H1 (cell line): ENCODE measurements at regions not wholly inside any gene's neighbourhood (a gene's known extent, or its start where the extent isn't known, plus 50 kb on each side); places are given as distances from the start of the nearest gene placed in this dataset.

Experiments
- CTCF ChIA-PET: fragments of 300-600 bp; sonication (Branson Sonifier 250); formaldehyde crosslinking; loops from one replicate; lab custom pipeline; 2021; ENCODE audit not compliant: partially characterized antibody; lab: Charles Lee
- POLR2A ChIA-PET: fragments of 300-600 bp; sonication (Branson Sonifier 250); formaldehyde crosslinking; loops from one replicate; lab custom pipeline; 2021; ENCODE audit warnings: inconsistent platforms; ENCODE audit not compliant: partially characterized antibody; lab: Charles Lee
- DNase-seq, 2 experiments: peaks; one replicate each; pipeline versions ENCODE4 v3.0.0 to v3.0.0-alpha.2; 2010 to 2022; ENCODE audit warnings: low spot score in 2 of 2, low read depth in 1 of 2, mixed read lengths in 1 of 2
- FAIRE-seq: peaks from 2 replicates; lab custom pipeline; 2011; peaks lifted over from hg19 to GRCh38; lab: Jason Lieb, UNC
- H2AFZ ChIP-seq: 2 replicates; pipeline ENCODE4 v1.8.1; 2012; ENCODE audit warnings: low read length, inconsistent platforms
- H2AK5ac ChIP-seq: 2 replicates; pipeline ENCODE4 v1.6.1; 2013; ENCODE audit warnings: low read depth, low read length
- H2BK120ac ChIP-seq: replicated peaks from 2 replicates; pipeline ENCODE3; 2013; ENCODE audit warnings: low read depth, low read length, inconsistent platforms
- H2BK12ac ChIP-seq: 2 replicates; pipeline ENCODE4 v1.6.1; 2013; ENCODE audit warnings: low read depth, low read length
- H2BK15ac ChIP-seq: 2 replicates; pipeline ENCODE4 v1.6.1; 2013; ENCODE audit warnings: low read length
- H2BK20ac ChIP-seq: 2 replicates; pipeline ENCODE4 v1.6.1; 2013; ENCODE audit warnings: low read length
- H2BK5ac ChIP-seq: 2 replicates; pipeline ENCODE4 v1.6.1; 2013; ENCODE audit warnings: low read depth, low read length
- H3K14ac ChIP-seq: 2 replicates; pipeline ENCODE4 v1.6.1; 2013; ENCODE audit warnings: inconsistent platforms; ENCODE audit not compliant: insufficient read length
- H3K18ac ChIP-seq: 2 replicates; pipeline ENCODE4 v1.6.1; 2013; ENCODE audit warnings: low read length; ENCODE audit errors: extremely low read depth
- H3K23ac ChIP-seq: 2 replicates; pipeline ENCODE4 v1.6.1; 2013; ENCODE audit warnings: inconsistent platforms; ENCODE audit not compliant: insufficient read length
- H3K23me2 ChIP-seq: 2 replicates; pipeline ENCODE4 v1.6.1; 2013; ENCODE audit warnings: low read depth, low read length
- H3K27ac ChIP-seq: 2 replicates; pipeline ENCODE4 v1.6.1; 2011; ENCODE audit warnings: low read depth, low read length, inconsistent platforms
- H3K27me3 ChIP-seq, 4 experiments: replicated peaks in 1 of 4; 1 replicate in 1 of 4; 2 replicates in 3 of 4; pipeline versions ENCODE4 v1.6.1 to v1.8.1; 2011 to 2013; ENCODE audit warnings: low read length in 3 of 4, mild to moderate bottlenecking in 3 of 4, inconsistent platforms in 2 of 4, mixed read lengths in 2 of 4, moderate library complexity in 1 of 4; ENCODE audit not compliant: control insufficient read depth in 3 of 4, insufficient read depth in 3 of 4; ENCODE audit errors: extremely low read depth in 1 of 4
- H3K36me3 ChIP-seq, 4 experiments: 2 replicates each; pipeline versions ENCODE4 v1.6.1 to v1.8.1; 2011 to 2013; ENCODE audit warnings: mild to moderate bottlenecking in 4 of 4, low read length in 3 of 4, moderate library complexity in 2 of 4, control low read depth in 1 of 4, inconsistent platforms in 1 of 4; ENCODE audit not compliant: insufficient read depth in 4 of 4, control insufficient read depth in 2 of 4
- H3K4ac ChIP-seq: replicated peaks from 2 replicates; pipeline ENCODE3; 2013; ENCODE audit warnings: low read length, low read depth, mixed read lengths, inconsistent platforms; ENCODE audit not compliant: insufficient read length
- H3K4me1 ChIP-seq, 4 experiments: replicated peaks in 1 of 4; 1 replicate in 1 of 4; 2 replicates in 3 of 4; pipeline versions ENCODE4 v1.6.1 to v1.8.1; 2011 to 2013; ENCODE audit warnings: low read length in 3 of 4, inconsistent platforms in 2 of 4, mixed read lengths in 1 of 4; ENCODE audit not compliant: insufficient read depth in 4 of 4, control insufficient read depth in 3 of 4
- H3K4me2 ChIP-seq, 2 experiments: 2 replicates each; pipeline versions ENCODE4 v1.6.1 to v1.8.1; 2011 to 2013; ENCODE audit warnings: low read depth in 2 of 2, low read length in 2 of 2, control low read depth in 1 of 2, inconsistent platforms in 1 of 2, mild to moderate bottlenecking in 1 of 2; ENCODE audit not compliant: insufficient read depth in 1 of 2
- H3K4me3 ChIP-seq, 4 experiments: fragments of 200-600, 300-600 bp in 1 of 4; sonication (generic), shearing (Covaris generic), sonication (Bioruptor Twin) in 1 of 4; 2 replicates each; pipeline versions ENCODE4 v1.5.1 to v1.8.1; 2011 to 2016; ENCODE audit warnings: low read length in 4 of 4, low read depth in 3 of 4, control low read depth in 2 of 4, inconsistent platforms in 2 of 4, mild to moderate bottlenecking in 2 of 4, mixed read lengths in 1 of 4, moderate library complexity in 1 of 4; ENCODE audit not compliant: insufficient read depth in 2 of 4; ENCODE audit errors: extremely low read depth in 1 of 4
- H3K56ac ChIP-seq: replicated peaks from 2 replicates; pipeline ENCODE3; 2013; ENCODE audit warnings: low read depth, mild to moderate bottlenecking, mixed read lengths, low read length, inconsistent platforms; ENCODE audit not compliant: insufficient read length
- H3K79me1 ChIP-seq: 2 replicates; pipeline ENCODE4 v1.6.1; 2013; ENCODE audit warnings: low read depth, low read length, control low read depth
- H3K79me2 ChIP-seq, 2 experiments: 2 replicates each; pipeline versions ENCODE4 v1.6.1 to v1.8.1; 2012 to 2013; ENCODE audit warnings: low read length in 2 of 2, mild to moderate bottlenecking in 2 of 2, inconsistent platforms in 1 of 2; ENCODE audit not compliant: insufficient read depth in 2 of 2, control insufficient read depth in 1 of 2
- H3K9ac ChIP-seq, 4 experiments: replicated peaks in 1 of 4; 1 replicate in 1 of 4; 2 replicates in 3 of 4; pipeline versions ENCODE4 v1.6.1 to v1.8.1; 2011 to 2013; ENCODE audit warnings: low read depth in 3 of 4, low read length in 3 of 4, control low read depth in 2 of 4, mild to moderate bottlenecking in 2 of 4, moderate library complexity in 2 of 4, inconsistent platforms in 1 of 4; ENCODE audit errors: extremely low read depth in 1 of 4
- H3K9me3 ChIP-seq, 2 experiments: 2 replicates each; pipeline versions ENCODE4 v1.6.1 to v1.8.1; 2012 to 2013; ENCODE audit warnings: mild to moderate bottlenecking in 2 of 2, moderate library complexity in 2 of 2, control low read depth in 1 of 2, inconsistent platforms in 1 of 2, low read depth in 1 of 2, low read length in 1 of 2, mixed read lengths in 1 of 2; ENCODE audit not compliant: insufficient read depth in 2 of 2
- H4K20me1 ChIP-seq, 2 experiments: replicated peaks in 1 of 2; 2 replicates each; pipeline versions ENCODE3 to v1.8.1; 2011 to 2013; ENCODE audit warnings: inconsistent platforms in 2 of 2, low read length in 2 of 2, mild to moderate bottlenecking in 1 of 2; ENCODE audit not compliant: insufficient read depth in 2 of 2, control insufficient read depth in 1 of 2
- H4K5ac ChIP-seq: 2 replicates; pipeline ENCODE4 v1.6.1; 2013; ENCODE audit warnings: low read length, low read depth, mixed read lengths, inconsistent platforms; ENCODE audit not compliant: insufficient read length
- H4K8ac ChIP-seq: 2 replicates; pipeline ENCODE4 v1.8.0; 2013; ENCODE audit warnings: mild to moderate bottlenecking, moderate library complexity, low read length, inconsistent platforms; ENCODE audit not compliant: insufficient read depth; ENCODE audit errors: extremely low read depth
- H4K91ac ChIP-seq: replicated peaks from 2 replicates; pipeline ENCODE3; 2013; ENCODE audit warnings: low read length, mixed read lengths, inconsistent platforms; ENCODE audit not compliant: insufficient read length
- BCL11A ChIP-seq, 2 experiments: IDR thresholded peaks; one replicate each; pipeline ENCODE4 v1.6.1; 2011; ENCODE audit warnings: low read depth in 2 of 2, low read length in 2 of 2, mild to moderate bottlenecking in 2 of 2
- CREB1 ChIP-seq: IDR thresholded peaks from 2 replicates; pipeline ENCODE4 v1.6.1; 2012; ENCODE audit warnings: inconsistent platforms
- CTBP2 ChIP-seq: IDR thresholded peaks from 2 replicates; pipeline ENCODE4 v1.7.0; 2011; ENCODE audit warnings: borderline replicate concordance, mild to moderate bottlenecking, moderate library complexity, mixed read lengths, low read length; ENCODE audit not compliant: insufficient read depth, insufficient read length
- GTF2F1 ChIP-seq: IDR thresholded peaks from 2 replicates; pipeline ENCODE4 v1.6.1; 2012; ENCODE audit warnings: low read depth, low read length, improper control_type of control experiment, borderline replicate concordance
- KDM4A ChIP-seq: IDR thresholded peaks from one replicate; pipeline ENCODE4 v1.7.1; 2012; ENCODE audit warnings: low read depth, mild to moderate bottlenecking, moderate library complexity, low read length, inconsistent platforms; ENCODE audit not compliant: severe bottlenecking
- KDM5A ChIP-seq: fragments of 200-600 bp; IDR thresholded peaks from 2 replicates; pipeline ENCODE4 v1.7.1; 2012; ENCODE audit warnings: mild to moderate bottlenecking, low read length, inconsistent platforms, mixed read lengths
- PHF8 ChIP-seq: fragments of 200-600 bp; sonication (generic); conservative IDR thresholded peaks from 2 replicates; pipeline ENCODE4 v1.7.1; 2012; ENCODE audit warnings: low read depth, mild to moderate bottlenecking, inconsistent platforms, low read length, moderate library complexity
- SUZ12 ChIP-seq: fragments of 200-600 bp; sonication (generic); IDR thresholded peaks from 2 replicates; pipeline ENCODE4 v1.6.1; 2012; ENCODE audit warnings: mild to moderate bottlenecking, inconsistent platforms, low read length, moderate library complexity, mixed read lengths
- TBP ChIP-seq: IDR thresholded peaks from 2 replicates; pipeline ENCODE4 v1.6.1; 2011; ENCODE audit warnings: low read depth, low read length, improper control_type of control experiment
- TCF12 ChIP-seq: IDR thresholded peaks from 2 replicates; pipeline ENCODE4 v1.6.1; 2011; ENCODE audit warnings: low read depth, mild to moderate bottlenecking, low read length
- WGBS, 2 experiments: shearing (Covaris generic) in 1 of 2; methylation state at CpG; one replicate each; pipeline versions ENCODE4 v1.1.6 to v1.1.7; 2013 to 2015; ENCODE audit warnings: low lambda C conversion rate in 2 of 2, mixed read lengths in 2 of 2, inconsistent platforms in 1 of 2, low coverage in 1 of 2, missing lambda C conversion rate in 1 of 2; ENCODE audit not compliant: insufficient replicate concordance in 2 of 2, insufficient coverage in 1 of 2, insufficient read length in 1 of 2; ENCODE audit errors: extremely low coverage in 1 of 2, missing lambda C conversion rate in 1 of 2; 5-methylcytosine and 5-hydroxymethylcytosine counted together
- TF ChIP-seq, protein P1 (sequence below): IDR thresholded peaks from 2 replicates; pipeline ENCODE4 v1.6.1; 2012; ENCODE audit warnings: inconsistent platforms
- TF ChIP-seq, protein P2 (sequence below): IDR thresholded peaks from 2 replicates; pipeline ENCODE4 v1.6.1; 2012; ENCODE audit warnings: inconsistent platforms

DNA sequence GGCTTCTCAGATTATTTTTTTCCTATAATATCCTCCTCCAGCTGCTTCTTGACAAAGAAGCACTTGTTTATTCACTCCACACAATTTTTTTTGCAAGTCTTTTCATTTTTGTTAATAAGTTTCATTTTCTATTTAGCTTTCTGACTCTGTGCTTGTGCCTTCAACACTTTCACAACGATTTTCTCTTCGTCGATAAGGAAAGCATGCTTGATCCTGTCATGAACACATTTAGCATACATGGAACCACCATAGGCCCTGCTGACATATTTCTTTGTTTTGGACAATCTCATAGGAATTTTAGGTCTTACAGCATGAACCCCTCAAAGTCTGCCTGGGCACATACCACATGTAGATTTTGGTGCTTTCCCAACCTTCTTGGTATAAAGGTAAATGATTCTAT is 346.0 kb downstream of the KCNRG start:
- POLR2A ChIA-PET, result no interaction called here
- Histone ChIP-seq H2BK15ac (no peak overlapping the region), H4K5ac (no peak overlapping the region), H3K23ac (no peak overlapping the region), H2BK12ac (no peak overlapping the region), H3K79me2 (no peaks in the 10 kb centered on the region), H3K4me1 (no peaks in the 10 kb centered on the region), H2BK5ac (no peak overlapping the region), H2AK5ac (no peak overlapping the region), H3K4me2 (no peak overlapping the region), H3K23me2 (no peaks in the 10 kb centered on the region), H3K4me3 (no peak overlapping the region), H4K91ac (no peak overlapping the region), H3K36me3 (no peaks in the 10 kb centered on the region), H4K20me1 (no peaks in the 10 kb centered on the region), H3K9ac (no peak overlapping the region), H3K27ac (no peak overlapping the region), H3K4ac (no peak overlapping the region), H3K79me1 (no peaks in the 10 kb centered on the region), H3K27me3 (no peaks in the 10 kb centered on the region), H2AFZ (no peak overlapping the region), H3K56ac (no peak overlapping the region), H3K9me3 (no peaks in the 10 kb centered on the region), H2BK20ac (no peak overlapping the region), H3K18ac (no peak overlapping the region), H2BK120ac (no peak overlapping the region), H4K8ac (no peak overlapping the region), H3K14ac (no peak overlapping the region)
- DNase-seq (no peak), FAIRE-seq (no peak)
- CTCF ChIA-PET, result interaction anchor here (0.8 to 1.9 kb wide), 3 partner anchors 9 to 13 kb away, joined by 3 to 4 read pairs (median 4); no protein-coding TSS in a partner anchor
- 71% methylated on average over 3 of the region's 3 CpGs; no CpG with 5 or more reads in 1 of the 2 experiments for WGBS, 2 experiments
- TF ChIP-seq KDM4A (no peak), KDM5A (no peak), CREB1 (no peak), PHF8 (no peak), SUZ12 (no peak), CTBP2 (no peak), GTF2F1 (no peak), TCF12 (no peak), TBP (no peak), BCL11A (IDR thresholded peaks at IDR 0.05; ENCODE audit: low read depth in 2 of 2, low read length in 2 of 2) (no peak)
- TF ChIP-seq, protein P1, sequence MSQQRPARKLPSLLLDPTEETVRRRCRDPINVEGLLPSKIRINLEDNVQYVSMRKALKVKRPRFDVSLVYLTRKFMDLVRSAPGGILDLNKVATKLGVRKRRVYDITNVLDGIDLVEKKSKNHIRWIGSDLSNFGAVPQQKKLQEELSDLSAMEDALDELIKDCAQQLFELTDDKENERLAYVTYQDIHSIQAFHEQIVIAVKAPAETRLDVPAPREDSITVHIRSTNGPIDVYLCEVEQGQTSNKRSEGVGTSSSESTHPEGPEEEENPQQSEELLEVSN, result no peak
- TF ChIP-seq, protein P2, sequence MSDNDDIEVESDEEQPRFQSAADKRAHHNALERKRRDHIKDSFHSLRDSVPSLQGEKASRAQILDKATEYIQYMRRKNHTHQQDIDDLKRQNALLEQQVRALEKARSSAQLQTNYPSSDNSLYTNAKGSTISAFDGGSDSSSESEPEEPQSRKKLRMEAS, result no peak
